A673 (cell line): ENCODE measurements at regions not wholly inside any gene's neighbourhood (a gene's known extent, or its start where the extent isn't known, plus 50 kb on each side); places are given as distances from the start of the nearest gene placed in this dataset.

Experiments used
- CTCF ChIP-seq: fragments of 300-800, 200-600 bp; sonication (generic); conservative IDR thresholded peaks from 2 replicates; pipeline ENCODE4 v1.5.1; 2017; ENCODE audit warnings: low read depth, mild to moderate bottlenecking, antibody characterized with exemption, low read length, moderate library complexity, mixed read lengths
- EZH2 ChIP-seq: fragments of 200-600 bp; sonication (generic); IDR thresholded peaks from 2 replicates; pipeline ENCODE4 v1.6.1; 2017; ENCODE audit warnings: borderline replicate concordance, low read depth, mild to moderate bottlenecking, mixed read lengths, antibody characterized with exemption, low read length; ENCODE audit not compliant: poor library complexity, severe bottlenecking

DNA sequence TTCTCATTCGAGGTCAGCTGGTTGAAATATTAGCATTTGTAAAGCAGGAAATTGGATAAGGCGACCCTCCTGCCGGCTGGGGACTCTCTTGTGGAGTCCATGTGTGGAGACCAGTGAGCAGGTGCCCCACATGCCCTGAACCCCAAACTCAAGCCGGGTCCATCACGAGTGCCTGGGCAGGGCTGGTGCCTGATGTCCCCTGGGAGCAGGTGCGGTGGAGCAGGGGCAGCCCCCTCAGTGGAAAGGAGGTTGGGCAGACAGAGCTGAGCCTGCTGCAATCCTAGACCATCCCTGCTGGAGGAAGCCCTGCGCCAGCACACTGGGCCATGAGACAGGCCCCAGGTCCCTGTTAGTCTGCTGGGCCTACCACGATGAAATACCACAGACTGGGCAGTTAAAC, 395.6 kb downstream of the NPHP4 start:
- TF ChIP-seq EZH2 (no peak), CTCF (no peak)
